IMR-90 (cell line): ENCODE measurements at regions not wholly inside any gene's neighbourhood (a gene's known extent, or its start where the extent isn't known, plus 50 kb on each side); places are given as distances from the start of the nearest gene placed in this dataset.

Experiments used
- ATAC-seq: fragments of 200-7000 bp; cut with Tn5 transposase; 2 replicates; pipeline ENCODE4 v1.9.1; 2020; ENCODE audit warnings: low read depth, mild to moderate bottlenecking, moderate library complexity
- BruUV-seq: library from RNA; stranded (reverse); fragments of 400-500 nt; replicated peaks from 2 replicates; lab custom pipeline; 2021; lab: Mats Ljungman, UMichigan
- CTCF ChIA-PET: fragments of 300-600 bp; formaldehyde crosslinking; extraction: SDS; loops from one replicate; lab custom pipeline; 2021; ENCODE audit warnings: antibody characterized with exemption; lab: Yijun Ruan, JAX
- POLR2A ChIA-PET: fragments of 300-600 bp; sonication (Branson Sonifier 250); formaldehyde crosslinking; loops from one replicate; lab custom pipeline; 2022; ENCODE audit warnings: antibody characterized with exemption; ENCODE audit not compliant: unreplicated experiment; lab: Charles Lee
- DNase-seq: peaks from one replicate; pipeline ENCODE4 v3.0.0; 2013
- H2AFZ ChIP-seq: replicated peaks from 2 replicates; pipeline ENCODE3; 2013; ENCODE audit warnings: low read length, mild to moderate bottlenecking; ENCODE audit not compliant: poor library complexity
- H2AK5ac ChIP-seq: 2 replicates; pipeline ENCODE4 v1.6.1; 2013; ENCODE audit warnings: low read depth, low read length, inconsistent platforms
- H2AK9ac ChIP-seq: replicated peaks from 2 replicates; pipeline ENCODE3; 2013; ENCODE audit warnings: mild to moderate bottlenecking, low read depth, low read length, moderate library complexity; ENCODE audit not compliant: poor library complexity
- H2BK120ac ChIP-seq: 2 replicates; pipeline ENCODE4 v1.6.1; 2013; ENCODE audit warnings: low read depth, low read length, inconsistent platforms
- H2BK15ac ChIP-seq: 3 replicates; pipeline ENCODE4 v1.6.1; 2013; ENCODE audit warnings: low read depth, low read length, inconsistent platforms
- H2BK20ac ChIP-seq: 2 replicates; pipeline ENCODE4 v1.6.1; 2013; ENCODE audit warnings: low read depth, mild to moderate bottlenecking, inconsistent platforms, low read length, moderate library complexity
- H2BK5ac ChIP-seq: 2 replicates; pipeline ENCODE4 v1.6.1; 2013; ENCODE audit warnings: mild to moderate bottlenecking, low read depth, low read length, inconsistent platforms; ENCODE audit not compliant: poor library complexity, severe bottlenecking
- H3K14ac ChIP-seq: replicated peaks from 2 replicates; pipeline ENCODE4 v1.6.1; 2013; ENCODE audit warnings: low read depth, low read length, inconsistent platforms
- H3K18ac ChIP-seq: 2 replicates; pipeline ENCODE4 v1.6.1; 2013; ENCODE audit warnings: low read depth, low read length, control low read depth
- H3K23ac ChIP-seq: 2 replicates; pipeline ENCODE4 v1.6.1; 2013; ENCODE audit warnings: low read depth, low read length, inconsistent platforms
- H3K27ac ChIP-seq: 2 replicates; pipeline ENCODE4 v1.5.1; 2013; ENCODE audit warnings: mild to moderate bottlenecking, control low read depth, low read length; ENCODE audit not compliant: insufficient read depth
- H3K27me3 ChIP-seq: 2 replicates; pipeline ENCODE4 v1.6.1; 2013; ENCODE audit warnings: low read length; ENCODE audit not compliant: control insufficient read depth, insufficient read depth
- H3K36me3 ChIP-seq: 2 replicates; pipeline ENCODE4 v1.6.1; 2013; ENCODE audit warnings: low read length, mixed read lengths; ENCODE audit not compliant: control insufficient read depth, insufficient read depth
- H3K4ac ChIP-seq: 2 replicates; pipeline ENCODE4 v1.6.1; 2013; ENCODE audit warnings: low read depth, low read length, inconsistent platforms
- H3K4me1 ChIP-seq: 2 replicates; pipeline ENCODE4 v1.6.1; 2013; ENCODE audit warnings: low read length, mixed read lengths; ENCODE audit not compliant: control insufficient read depth, insufficient read depth
- H3K4me2 ChIP-seq: 2 replicates; pipeline ENCODE4 v1.6.1; 2013; ENCODE audit warnings: low read depth, mild to moderate bottlenecking, control low read depth, low read length, moderate library complexity
- H3K4me3 ChIP-seq: 2 replicates; pipeline ENCODE4 v1.5.1; 2013; ENCODE audit warnings: low read depth, mild to moderate bottlenecking, control low read depth, low read length, moderate library complexity; ENCODE audit not compliant: insufficient read depth
- H3K56ac ChIP-seq: 2 replicates; pipeline ENCODE4 v1.6.1; 2013; ENCODE audit warnings: low read length, inconsistent platforms; ENCODE audit not compliant: insufficient read depth; ENCODE audit errors: extremely low read depth
- H3K79me1 ChIP-seq, 2 experiments: 2 replicates each; pipeline ENCODE4 v1.6.1; 2013; ENCODE audit warnings: low read length in 2 of 2, inconsistent platforms in 1 of 2, low read depth in 1 of 2
- H3K9ac ChIP-seq: 2 replicates; pipeline ENCODE4 v1.6.1; 2013; ENCODE audit warnings: low read depth, low read length, control low read depth
- H3K9me1 ChIP-seq: 2 replicates; pipeline ENCODE4 v1.6.1; 2013; ENCODE audit warnings: low read length, inconsistent platforms; ENCODE audit not compliant: insufficient read depth
- H3K9me3 ChIP-seq: 2 replicates; pipeline ENCODE4 v1.6.1; 2013; ENCODE audit warnings: low read length; ENCODE audit not compliant: control insufficient read depth, insufficient read depth
- H4K20me1 ChIP-seq: 2 replicates; pipeline ENCODE4 v1.6.1; 2013; ENCODE audit warnings: low read length, inconsistent platforms; ENCODE audit not compliant: insufficient read depth
- H4K5ac ChIP-seq: 2 replicates; pipeline ENCODE4 v1.6.1; 2013; ENCODE audit warnings: mild to moderate bottlenecking, low read depth, low read length, control low read depth
- H4K8ac ChIP-seq, 2 experiments: 2 replicates each; pipeline ENCODE4 v1.6.1; 2013; ENCODE audit warnings: low read depth in 2 of 2, low read length in 2 of 2, control low read depth in 1 of 2, inconsistent platforms in 1 of 2
- H4K91ac ChIP-seq: 2 replicates; pipeline ENCODE4 v1.6.1; 2013; ENCODE audit warnings: low read depth, low read length, inconsistent platforms; ENCODE audit not compliant: insufficient read depth
- BHLHE40 ChIP-seq: fragments of 150-350 bp; IDR thresholded peaks from 2 replicates; pipeline ENCODE4 v1.6.1; 2016; ENCODE audit warnings: mild to moderate bottlenecking, low read depth, low read length
- CEBPB ChIP-seq: IDR thresholded peaks from 2 replicates; pipeline ENCODE4 v1.6.1; 2012; ENCODE audit warnings: low read depth, low read length, improper control_type of control experiment
- ELK1 ChIP-seq: fragments of 150-350 bp; IDR thresholded peaks from 2 replicates; pipeline ENCODE4 v1.6.1; 2016; ENCODE audit warnings: low read depth, mild to moderate bottlenecking, low read length, moderate library complexity, borderline replicate concordance
- FOS ChIP-seq: fragments of 150-350 bp; IDR thresholded peaks from 2 replicates; pipeline ENCODE4 v1.6.1; 2016; ENCODE audit warnings: low read depth, low read length
- MAFK ChIP-seq: IDR thresholded peaks from 2 replicates; pipeline ENCODE4 v1.6.1; 2012; ENCODE audit warnings: low read depth, low read length, improper control_type of control experiment
- MAZ ChIP-seq: IDR thresholded peaks from 2 replicates; pipeline ENCODE4 v1.6.1; 2012; ENCODE audit warnings: low read depth, mild to moderate bottlenecking, low read length, improper control_type of control experiment, moderate library complexity, borderline replicate concordance
- MXI1 ChIP-seq: IDR thresholded peaks from 2 replicates; pipeline ENCODE4 v1.6.1; 2012; ENCODE audit warnings: low read depth, mild to moderate bottlenecking, low read length, moderate library complexity, borderline replicate concordance
- NFE2L2 ChIP-seq: fragments of 150-350 bp; IDR thresholded peaks from 2 replicates; pipeline ENCODE4 v1.6.1; 2016; ENCODE audit warnings: low read depth, mild to moderate bottlenecking, low read length
- POLR2A ChIP-seq: IDR thresholded peaks from 2 replicates; pipeline ENCODE4 v1.6.1; 2012; ENCODE audit warnings: mild to moderate bottlenecking, low read depth, low read length
- RAD21 ChIP-seq: IDR thresholded peaks from 2 replicates; pipeline ENCODE4 v1.6.1; 2012; ENCODE audit warnings: low read length, improper control_type of control experiment
- RCOR1 ChIP-seq: IDR thresholded peaks from 2 replicates; pipeline ENCODE4 v1.6.1; 2012; ENCODE audit warnings: mild to moderate bottlenecking, low read length, improper control_type of control experiment; ENCODE audit not compliant: insufficient replicate concordance
- RFX5 ChIP-seq: IDR thresholded peaks from 2 replicates; pipeline ENCODE4 v1.8.0; 2012; ENCODE audit warnings: low read depth, mild to moderate bottlenecking, low read length, moderate library complexity
- SMC3 ChIP-seq: fragments of 150-350 bp; IDR thresholded peaks from 2 replicates; pipeline ENCODE4 v1.6.1; 2016; ENCODE audit warnings: low read depth, mild to moderate bottlenecking, antibody characterized with exemption, low read length, moderate library complexity
- USF2 ChIP-seq: fragments of 150-350 bp; IDR thresholded peaks from 2 replicates; pipeline ENCODE4 v1.6.1; 2017; ENCODE audit warnings: mild to moderate bottlenecking, antibody characterized with exemption, low read length, low read depth
- WGBS, 2 experiments: methylation state at CpG; one replicate each; pipeline versions ENCODE4 v1.1.5 to v1.1.7; 2013; ENCODE audit warnings: missing lambda C conversion rate in 2 of 2; ENCODE audit not compliant: insufficient read length in 1 of 2; ENCODE audit errors: extremely low coverage in 2 of 2; 5-methylcytosine and 5-hydroxymethylcytosine counted together
- dilution Hi-C: fragments of 300-500 bp; cut with HindIII; formaldehyde crosslinking; loops from one replicate; pipeline ENCODE4 v1.14.3; 2018; ENCODE audit warnings: low sequenced_read_pairs; ENCODE audit not compliant: unreplicated experiment
- in situ Hi-C: fragments of 300-500 bp; cut with MboI; formaldehyde crosslinking; loops from 3 replicates; pipeline ENCODE4 v1.14.3; 2019; ENCODE audit warnings: low sequenced_read_pairs, inconsistent platforms, mixed read lengths
- intact Hi-C: fragments of 100-400 bp; cut with micrococcal nuclease; formaldehyde crosslinking; loops from 2 replicates; pipeline ENCODE4 v1.10.0; 2022
- TF ChIP-seq, protein P1 (sequence below): conservative IDR thresholded peaks from 2 replicates; pipeline ENCODE4 v1.5.1; 2012; ENCODE audit warnings: mild to moderate bottlenecking, low read depth, low read length, improper control_type of control experiment

DNA sequence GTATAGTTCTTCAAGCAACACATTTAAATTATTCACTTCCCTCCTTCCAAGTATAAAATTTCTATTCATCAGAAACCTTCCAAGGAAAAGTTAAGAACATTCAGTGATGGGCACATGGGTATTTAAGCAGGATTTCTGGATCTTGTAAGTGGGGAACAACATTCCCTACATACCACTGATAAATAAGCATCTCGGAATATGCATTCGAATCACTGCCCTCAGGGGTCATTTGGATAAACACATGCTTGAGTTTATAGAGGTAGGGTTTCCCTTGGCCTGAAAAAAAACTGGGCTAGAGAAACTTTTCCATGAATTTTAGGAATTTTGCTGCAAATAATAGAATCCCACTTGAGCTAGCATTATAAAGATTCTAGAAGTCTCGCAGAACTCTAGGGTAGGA is 143.9 kb downstream of the SOX3 start:
- Histone ChIP-seq H4K91ac (no peak overlapping the region), H2AK5ac (no peak overlapping the region), H3K9me1 (no peaks in the 10 kb centered on the region), H2AFZ (no peak overlapping the region), H3K9me3 (no peaks in the 10 kb centered on the region), H3K4ac (no peak overlapping the region), H2BK15ac (no peak overlapping the region), H3K14ac (no peak overlapping the region), H4K5ac (no peak overlapping the region), H3K56ac (no peak overlapping the region), H4K8ac (no peak overlapping the region), H3K36me3 (no peaks in the 10 kb centered on the region), H3K4me3 (no peak overlapping the region), H3K18ac (no peak overlapping the region), H3K27me3 (no peaks in the 10 kb centered on the region), H4K20me1 (no peaks in the 10 kb centered on the region), H3K79me1 (no peaks in the 10 kb centered on the region), H2AK9ac (no peak overlapping the region), H3K4me2 (no peak overlapping the region), H3K9ac (no peak overlapping the region), H3K23ac (no peak overlapping the region), H2BK20ac (no peak overlapping the region), H3K4me1 (no peaks in the 10 kb centered on the region), H2BK5ac (no peak overlapping the region), H3K27ac (no peak overlapping the region), H2BK120ac (no peak overlapping the region)
- in situ Hi-C loops: no loop called here
- dilution Hi-C loops: no loop called here
- intact Hi-C loops: no loop called here
- no CpG with 5 or more reads among the region's 3 CpGs for WGBS, 2 experiments
- no peak for TF ChIP-seq BHLHE40
- TF ChIP-seq SMC3: no peak
- no peak for TF ChIP-seq NFE2L2
- TF ChIP-seq MXI1: no peak
- no peak for TF ChIP-seq RAD21
- TF ChIP-seq USF2: no peak
- TF ChIP-seq MAZ: no peak
- no peak for TF ChIP-seq FOS
- no peak for TF ChIP-seq POLR2A
- no peak for TF ChIP-seq CEBPB
- TF ChIP-seq, protein P1, sequence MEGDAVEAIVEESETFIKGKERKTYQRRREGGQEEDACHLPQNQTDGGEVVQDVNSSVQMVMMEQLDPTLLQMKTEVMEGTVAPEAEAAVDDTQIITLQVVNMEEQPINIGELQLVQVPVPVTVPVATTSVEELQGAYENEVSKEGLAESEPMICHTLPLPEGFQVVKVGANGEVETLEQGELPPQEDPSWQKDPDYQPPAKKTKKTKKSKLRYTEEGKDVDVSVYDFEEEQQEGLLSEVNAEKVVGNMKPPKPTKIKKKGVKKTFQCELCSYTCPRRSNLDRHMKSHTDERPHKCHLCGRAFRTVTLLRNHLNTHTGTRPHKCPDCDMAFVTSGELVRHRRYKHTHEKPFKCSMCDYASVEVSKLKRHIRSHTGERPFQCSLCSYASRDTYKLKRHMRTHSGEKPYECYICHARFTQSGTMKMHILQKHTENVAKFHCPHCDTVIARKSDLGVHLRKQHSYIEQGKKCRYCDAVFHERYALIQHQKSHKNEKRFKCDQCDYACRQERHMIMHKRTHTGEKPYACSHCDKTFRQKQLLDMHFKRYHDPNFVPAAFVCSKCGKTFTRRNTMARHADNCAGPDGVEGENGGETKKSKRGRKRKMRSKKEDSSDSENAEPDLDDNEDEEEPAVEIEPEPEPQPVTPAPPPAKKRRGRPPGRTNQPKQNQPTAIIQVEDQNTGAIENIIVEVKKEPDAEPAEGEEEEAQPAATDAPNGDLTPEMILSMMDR: no peak
- TF ChIP-seq ELK1: no peak
- TF ChIP-seq RCOR1: no peak
- TF ChIP-seq RFX5: no peak
- no peak for TF ChIP-seq MAFK
- DNase-seq (no peak), ATAC-seq (no peak)
- ChIA-PET POLR2A (no interaction called here), CTCF (no interaction called here)
- no TSS peak for BruUV-seq
